ENCODE measurements at regions not wholly inside any gene's neighbourhood (a gene's known extent, or its start where the extent isn't known, plus 50 kb on each side); places are given as distances from the start of the nearest gene placed in this dataset.
A peak's percentile ranks its signal among the peaks of the same experiment; 100 is the strongest.

DNA sequence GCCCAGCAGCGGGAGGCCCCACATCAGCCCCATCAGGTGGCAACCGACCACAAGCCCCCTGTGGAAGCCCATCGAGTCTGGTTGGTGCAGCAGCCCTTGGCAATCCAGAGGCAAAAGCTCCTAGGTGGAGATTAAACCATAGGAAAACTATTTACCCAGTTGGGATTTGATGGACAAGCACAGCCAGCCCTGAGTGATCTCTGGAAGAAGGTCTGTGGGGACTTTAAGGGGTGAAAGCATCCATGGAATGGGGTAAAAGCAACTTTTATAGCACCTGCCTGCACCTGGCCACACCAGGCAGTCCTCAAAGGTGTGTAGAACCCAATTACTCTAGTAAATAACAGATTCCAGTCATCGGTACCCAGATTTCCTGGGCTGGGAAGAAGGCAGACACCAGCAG, 206.3 kb downstream of the IGSF11 start:
- Histone ChIP-seq H3K4me1 (ENCODE audit: control insufficient read depth in 2 of 2, insufficient read depth in 2 of 2, low read length in 2 of 2) (no peaks in the 10 kb centered on the region), H3K27ac (ENCODE audit: low read depth in 1 of 2, low read length in 1 of 2) (no peak overlapping the region), H3K27me3 (ENCODE audit: control insufficient read depth in 2 of 2, insufficient read depth in 1 of 2, low read length in 1 of 2) (no peaks in the 10 kb centered on the region), H3K4me3 (ENCODE audit: low read length in 2 of 2) (no peak overlapping the region), H3K9me3 (ENCODE audit: control insufficient read depth in 2 of 2, insufficient read depth in 1 of 2, low read length in 1 of 2) (peaks cover 0 to 6% of the 10 kb centered on the region in 2 donors), H3K36me3 (ENCODE audit: control insufficient read depth in 2 of 2, insufficient read depth in 2 of 2, low read length in 1 of 2) (no peaks in the 10 kb centered on the region)
- DNase-seq (ENCODE audit: low read depth in 6 of 9, low spot score in 9 of 9), result no peak
- 90% methylated on average over 4 of the region's 4 CpGs for WGBS

- Histone ChIP-seq H3K27me3 (ENCODE audit: control insufficient read depth in 2 of 2, insufficient read depth in 1 of 2, low read length in 1 of 2) (no peaks in the 10 kb centered on the region), H3K9me3 (ENCODE audit: control insufficient read depth in 2 of 2, insufficient read depth in 1 of 2, low read length in 1 of 2) (peaks cover 0 to 6% of the 10 kb centered on the region in 2 donors), H3K4me3 (ENCODE audit: low read length in 2 of 2) (no peak overlapping the region), H3K27ac (ENCODE audit: low read depth in 1 of 2, low read length in 1 of 2) (no peak overlapping the region), H3K4me1 (ENCODE audit: control insufficient read depth in 2 of 2, insufficient read depth in 2 of 2, low read length in 2 of 2) (no peaks in the 10 kb centered on the region), H3K36me3 (ENCODE audit: control insufficient read depth in 2 of 2, insufficient read depth in 2 of 2, low read length in 1 of 2) (no peaks in the 10 kb centered on the region)
- no peak for DNase-seq (ENCODE audit: low read depth in 6 of 9, low spot score in 9 of 9)
- 71% methylated on average over 6 of the region's 6 CpGs for WGBS
These were observed 201.6 kb downstream of the IGSF11 start for GRCh38 chr3:118833075-118833474.

- Histone ChIP-seq H3K4me1 (ENCODE audit: control insufficient read depth in 2 of 2, insufficient read depth in 2 of 2, low read length in 2 of 2) (no peaks in the 10 kb centered on the region), H3K27ac (ENCODE audit: low read depth in 1 of 2, low read length in 1 of 2) (no peak overlapping the region), H3K36me3 (ENCODE audit: control insufficient read depth in 2 of 2, insufficient read depth in 2 of 2, low read length in 1 of 2) (no peaks in the 10 kb centered on the region), H3K4me3 (ENCODE audit: low read length in 2 of 2) (no peak overlapping the region), H3K9me3 (ENCODE audit: control insufficient read depth in 2 of 2, insufficient read depth in 1 of 2, low read length in 1 of 2) (peaks cover 3 to 28% of the 10 kb centered on the region in 2 donors), H3K27me3 (ENCODE audit: control insufficient read depth in 2 of 2, insufficient read depth in 1 of 2, low read length in 1 of 2) (no peaks in the 10 kb centered on the region)
- WGBS, result 52% methylated on average over 1 of the region's 1 CpG
- DNase-seq (ENCODE audit: low read depth in 6 of 9, low spot score in 9 of 9), result no peak
These were observed 195.8 kb downstream of the IGSF11 start for GRCh38 chr3:118838871-118839270.

DNA sequence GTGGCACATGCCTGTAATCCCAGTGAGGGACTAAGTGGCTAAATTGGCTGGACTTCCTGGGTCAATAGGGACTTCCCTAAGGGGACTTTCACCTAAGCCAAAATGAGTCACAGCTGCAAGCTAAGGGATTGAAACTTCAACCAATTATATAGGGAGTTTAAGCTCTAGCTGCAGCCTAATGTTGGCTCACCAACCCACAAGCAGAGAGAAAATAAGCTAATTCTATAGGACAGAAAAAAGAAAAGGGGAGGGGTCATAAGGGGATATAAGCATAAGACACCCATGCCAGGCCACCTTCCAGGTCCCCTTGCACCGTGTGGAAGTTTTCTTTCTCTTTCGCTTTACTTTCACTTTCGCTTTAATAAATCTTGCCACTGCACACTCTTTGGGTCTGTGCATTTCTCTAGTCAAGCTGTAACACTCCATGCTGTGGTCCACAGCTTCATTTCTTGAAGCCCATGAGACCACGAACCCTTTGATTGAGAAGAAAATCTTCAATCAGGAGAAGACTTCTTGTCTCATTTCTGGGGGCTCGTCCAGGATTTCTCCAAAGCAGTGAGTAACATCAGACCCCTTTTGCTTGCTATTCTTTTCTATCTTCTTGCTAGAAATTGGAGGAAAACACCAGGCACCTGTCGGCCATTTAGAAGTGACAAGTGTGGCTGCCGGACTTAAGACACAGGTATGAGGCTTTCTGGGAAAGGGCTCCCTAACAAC, 192.3 kb downstream of the IGSF11 start:
- Histone ChIP-seq H3K4me3 (ENCODE audit: low read length in 2 of 2) (no peak overlapping the region), H3K4me1 (ENCODE audit: control insufficient read depth in 2 of 2, insufficient read depth in 2 of 2, low read length in 2 of 2) (no peaks in the 10 kb centered on the region), H3K9me3 (ENCODE audit: control insufficient read depth in 2 of 2, insufficient read depth in 1 of 2, low read length in 1 of 2) (peaks cover 3 to 34% of the 10 kb centered on the region in 2 donors), H3K36me3 (ENCODE audit: control insufficient read depth in 2 of 2, insufficient read depth in 2 of 2, low read length in 1 of 2) (no peaks in the 10 kb centered on the region), H3K27ac (ENCODE audit: low read depth in 1 of 2, low read length in 1 of 2) (no peak overlapping the region), H3K27me3 (ENCODE audit: control insufficient read depth in 2 of 2, insufficient read depth in 1 of 2, low read length in 1 of 2) (no peaks in the 10 kb centered on the region)
- 94% methylated on average over 7 of the region's 7 CpGs for WGBS
- peak in 1 of 9 donors; percentile 2 for DNase-seq (ENCODE audit: low read depth in 6 of 9, low spot score in 9 of 9)

DNA sequence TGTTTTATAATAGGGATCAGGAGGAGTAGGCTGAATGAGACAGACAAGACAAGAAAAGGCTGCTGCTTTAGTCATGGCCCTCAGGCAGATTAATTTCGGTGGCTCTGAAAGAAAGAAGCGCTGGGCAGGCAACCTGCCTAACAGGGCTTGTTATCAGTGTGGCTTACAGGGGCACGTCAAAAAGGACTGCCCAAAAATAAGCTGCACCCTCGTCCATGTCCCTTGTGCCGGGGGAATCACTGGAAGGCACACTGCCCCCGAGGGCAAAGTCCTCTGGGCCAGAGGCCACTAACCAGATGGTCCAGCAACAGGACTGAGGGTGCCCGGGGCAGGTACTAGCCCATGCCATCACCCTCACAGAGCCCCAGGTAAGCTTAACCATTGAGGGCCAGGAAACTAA, 188.5 kb downstream of the IGSF11 start:
- no peaks in the 10 kb centered on the region for H3K36me3 ChIP-seq (ENCODE audit: control insufficient read depth in 2 of 2, insufficient read depth in 2 of 2, low read length in 1 of 2)
- no peaks in the 10 kb centered on the region for H3K4me1 ChIP-seq (ENCODE audit: control insufficient read depth in 2 of 2, insufficient read depth in 2 of 2, low read length in 2 of 2)
- no peaks in the 10 kb centered on the region for H3K27me3 ChIP-seq (ENCODE audit: control insufficient read depth in 2 of 2, insufficient read depth in 1 of 2, low read length in 1 of 2)
- DNase-seq (ENCODE audit: low read depth in 6 of 9, low spot score in 9 of 9), result no peak
- H3K4me3 ChIP-seq (ENCODE audit: low read length in 2 of 2), result no peak overlapping the region
- 95% methylated on average over 7 of the region's 7 CpGs for WGBS
- no peak overlapping the region for H3K27ac ChIP-seq (ENCODE audit: low read depth in 1 of 2, low read length in 1 of 2)
- peaks cover 3 to 24% of the 10 kb centered on the region in 2 donors for H3K9me3 ChIP-seq (ENCODE audit: control insufficient read depth in 2 of 2, insufficient read depth in 1 of 2, low read length in 1 of 2)
